Occipital lobe (tissue), 1 donor: ENCODE measurements at regions not wholly inside any gene's neighbourhood (a gene's known extent, or its start where the extent isn't known, plus 50 kb on each side); places are given as distances from the start of the nearest gene placed in this dataset.

Experiments
- DNase-seq: peaks from one replicate; lab custom pipeline; 2025; lab: John Stamatoyannopoulos, UW

GRCh38 chr15:96414875-96415274, 84.4 kb downstream of the NR2F2 start:
- DNase-seq, result no peak

GRCh38 chr15:96415513-96416217, 85.2 kb downstream of the NR2F2 start:
- DNase-seq, result no peak

GRCh38 chr15:96416218-96416933, 85.9 kb downstream of the NR2F2 start:
- no peak for DNase-seq

GRCh38 chr15:96416934-96417759, 86.6 kb downstream of the NR2F2 start:
- no peak for DNase-seq

- DNase-seq, result no peak
Measured at GRCh38 chr15:96417760-96418130, 87.2 kb downstream of the NR2F2 start.

GRCh38 chr15:96418146-96418545, 87.6 kb downstream of the NR2F2 start:
- no peak for DNase-seq

- no peak for DNase-seq
Measured at GRCh38 chr15:96421178-96421601, 90.7 kb downstream of the NR2F2 start.

GRCh38 chr15:96422125-96422524, 91.6 kb downstream of the NR2F2 start:
- DNase-seq, result no peak

GRCh38 chr15:96424674-96425073, 94.2 kb downstream of the NR2F2 start:
- no peak for DNase-seq

GRCh38 chr15:96428742-96429141, 98.2 kb downstream of the NR2F2 start:
- DNase-seq, result no peak

- DNase-seq, result no peak
Measured at GRCh38 chr15:96431786-96432185, 101.3 kb downstream of the NR2F2 start.

GRCh38 chr15:96435022-96435421, 104.5 kb downstream of the NR2F2 start:
- no peak for DNase-seq

- no peak for DNase-seq
Measured at GRCh38 chr15:96435841-96436240, 105.3 kb downstream of the NR2F2 start.

- no peak for DNase-seq
Measured at GRCh38 chr15:96440978-96441377, 110.5 kb downstream of the NR2F2 start.

GRCh38 chr15:96442076-96442475, 111.6 kb downstream of the NR2F2 start:
- DNase-seq, result no peak

- no peak for DNase-seq
Measured at GRCh38 chr15:96444865-96445264, 114.4 kb downstream of the NR2F2 start.

- DNase-seq, result no peak
Measured at GRCh38 chr15:96448923-96449322, 118.4 kb downstream of the NR2F2 start.

GRCh38 chr15:96457841-96458240, 127.3 kb downstream of the NR2F2 start:
- DNase-seq, result no peak

- no peak for DNase-seq
Measured at GRCh38 chr15:96460106-96460505, 129.6 kb downstream of the NR2F2 start.

GRCh38 chr15:96462768-96463750, 132.6 kb downstream of the NR2F2 start:
- DNase-seq, result no peak

GRCh38 chr15:96466389-96466947, 136.0 kb downstream of the NR2F2 start:
- DNase-seq, result no peak
